ENCODE measurements at regions not wholly inside any gene's neighbourhood (a gene's known extent, or its start where the extent isn't known, plus 50 kb on each side); places are given as distances from the start of the nearest gene placed in this dataset.

GRCh38 chr5:91541696-91542095 lies 158.6 kb upstream of the ARRDC3 start:
- no peak for TF ChIP-seq CTCF (IDR thresholded peaks at IDR 0.05)
- TF ChIP-seq POLR2A (IDR thresholded peaks at IDR 0.05) = no peak

All from thyroid gland (tissue), 4 donors.